ENCODE measurements at regions not wholly inside any gene's neighbourhood (a gene's known extent, or its start where the extent isn't known, plus 50 kb on each side); places are given as distances from the start of the nearest gene placed in this dataset.
"Not testable (repeated sequence)": the region's sequence is repeated elsewhere in the genome, so short reads cannot be mapped to it uniquely, and the experiment has no call there.

- no peak for DNase-seq
These were observed 1308.0 kb downstream of the ROBO1 start for GRCh38 chr3:78459796-78460195.

DNA sequence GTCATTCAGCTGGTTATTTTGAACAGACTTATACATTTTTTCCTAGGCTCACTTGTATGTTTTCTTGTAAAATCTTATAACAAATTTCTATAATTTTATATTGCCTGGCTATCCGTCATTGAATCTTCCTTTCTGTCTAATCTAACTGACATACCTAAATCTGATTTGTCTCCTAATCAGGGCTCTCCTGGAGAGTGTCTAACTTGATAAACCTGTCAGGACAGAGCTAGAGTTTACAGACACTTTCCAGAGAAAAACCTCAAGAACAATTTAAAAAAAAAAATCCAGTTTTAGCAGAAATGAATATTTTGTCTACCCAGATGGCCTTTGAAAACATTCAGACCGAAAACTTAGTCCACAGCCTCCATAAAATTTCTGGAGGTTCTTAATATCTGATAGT lies 1305.8 kb downstream of the ROBO1 start:
- DNase-seq = no peak

DNA sequence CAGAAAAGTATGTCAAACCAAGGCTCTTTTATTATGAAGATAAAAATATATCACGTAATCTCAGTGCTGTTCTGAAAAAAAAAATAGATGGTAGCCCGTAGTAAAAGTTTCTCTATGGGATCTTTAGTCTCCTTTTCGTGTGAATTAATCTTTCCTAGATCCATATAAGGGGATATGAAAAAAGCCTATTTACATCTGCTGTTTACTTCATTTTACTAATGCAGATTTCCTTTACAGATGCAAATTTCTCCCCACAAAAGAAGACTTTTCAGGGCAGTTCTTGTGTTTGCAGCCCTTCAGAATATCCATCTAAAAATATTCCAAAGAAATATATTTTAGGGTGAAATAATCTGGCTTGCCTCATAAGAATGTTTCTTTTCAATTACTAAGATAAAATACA lies 1291.7 kb downstream of the ROBO1 start:
- no peak for DNase-seq

DNA sequence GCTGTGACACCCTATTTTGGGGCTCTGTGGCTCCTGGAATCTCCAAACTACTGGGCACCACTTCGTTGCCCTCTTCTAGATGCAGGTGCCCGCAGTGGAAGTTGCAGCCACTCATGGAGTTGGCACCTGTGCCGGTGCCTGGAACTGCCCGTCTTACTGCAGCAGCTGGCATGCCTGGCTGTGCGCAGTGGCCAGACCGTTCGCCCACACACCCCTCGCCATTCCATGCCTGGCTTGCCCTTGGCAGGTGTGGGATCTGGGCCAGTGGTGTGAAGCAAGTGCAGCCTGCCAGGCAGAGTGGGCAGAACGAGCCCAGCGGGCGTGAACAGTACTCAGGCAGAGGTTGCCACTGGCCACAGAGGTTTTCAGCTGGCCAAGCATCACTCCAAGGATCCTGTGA lies 1286.7 kb downstream of the ROBO1 start:
- DNase-seq = no peak

DNA sequence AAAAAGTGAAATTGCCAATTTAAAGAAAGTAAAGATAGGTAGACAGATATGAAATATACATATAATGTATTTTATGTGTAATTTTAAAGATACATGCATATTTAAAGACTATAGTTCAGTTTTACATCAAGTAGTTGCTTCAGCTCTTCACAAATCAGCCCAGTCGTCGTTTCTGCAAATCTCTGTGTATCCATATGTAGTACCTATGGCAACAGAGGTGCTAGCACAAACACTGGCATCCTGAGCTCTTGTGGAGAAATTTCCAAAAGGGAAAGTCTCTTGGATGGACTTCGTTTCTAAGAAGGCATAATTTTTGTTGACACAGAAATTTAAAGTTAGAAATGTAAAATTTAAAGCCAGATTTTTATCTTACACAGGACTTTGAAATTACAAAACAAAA lies 1284.7 kb downstream of the ROBO1 start:
- no peak for DNase-seq

DNA sequence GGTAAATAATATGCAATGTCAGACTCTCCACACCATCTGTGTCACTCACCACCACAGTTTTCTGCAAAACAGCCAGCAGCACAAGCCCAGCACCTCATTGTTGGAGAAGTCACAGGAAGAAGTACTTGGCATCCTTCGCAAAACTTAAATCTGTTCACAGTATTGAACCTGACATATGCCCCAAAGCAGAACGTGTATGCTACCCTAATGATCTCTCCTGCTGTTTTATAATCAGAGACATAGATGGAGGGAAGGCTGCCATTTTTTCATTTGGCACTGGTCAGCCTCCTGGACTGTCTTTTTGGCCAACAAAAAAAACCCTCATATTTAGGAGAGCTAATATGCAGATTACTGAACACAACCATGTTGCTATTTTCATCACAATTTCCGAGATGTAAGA lies 1272.9 kb downstream of the ROBO1 start:
- no peak for DNase-seq

GRCh38 chr3:78495301-78495700 lies 1272.5 kb downstream of the ROBO1 start:
- DNase-seq = no peak

DNA sequence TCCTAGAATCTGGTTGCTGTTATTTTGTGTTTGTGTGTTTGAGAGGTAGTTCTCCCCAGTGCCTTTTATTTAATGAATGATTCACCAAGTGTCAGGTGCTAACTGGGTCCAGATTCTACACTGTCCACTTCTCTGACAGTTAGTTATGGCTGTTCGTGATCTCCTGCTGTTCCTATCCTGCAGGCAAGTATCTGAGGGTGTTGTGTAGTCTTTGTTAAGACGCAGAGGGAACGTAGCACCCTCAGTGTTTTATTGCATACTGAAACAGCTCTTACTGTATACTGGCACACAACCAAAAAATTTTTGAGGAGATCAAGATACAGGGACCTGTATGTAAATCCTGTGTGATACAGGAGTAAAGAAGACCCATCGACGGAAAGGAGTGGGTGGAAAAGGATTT lies 1271.3 kb downstream of the ROBO1 start:
- no peak for DNase-seq

DNA sequence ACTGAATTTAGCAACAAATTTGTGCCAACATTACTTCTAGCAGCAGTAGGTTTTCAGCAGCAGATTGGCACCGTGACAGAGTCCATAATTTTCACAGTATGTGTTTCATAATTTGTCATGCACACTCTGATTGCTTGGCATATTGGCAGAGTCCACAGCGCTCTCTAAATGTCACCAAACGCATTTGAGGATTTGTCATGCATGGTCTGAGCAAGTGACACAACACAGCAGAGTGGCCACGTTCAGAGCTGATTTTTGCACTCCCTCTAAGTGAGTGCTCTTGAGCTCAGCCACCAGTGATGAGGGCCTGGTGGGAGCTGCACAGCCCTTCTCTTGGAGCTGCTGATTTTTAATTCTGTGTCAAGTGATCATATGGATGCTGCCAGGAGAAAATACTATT lies 1270.8 kb downstream of the ROBO1 start:
- peak; percentile 20 for DNase-seq

GRCh38 chr3:78497767-78498166 lies 1270.0 kb downstream of the ROBO1 start:
- DNase-seq = no peak

- no peak for DNase-seq
These were observed 1261.7 kb downstream of the ROBO1 start for GRCh38 chr3:78506061-78506460.

DNA sequence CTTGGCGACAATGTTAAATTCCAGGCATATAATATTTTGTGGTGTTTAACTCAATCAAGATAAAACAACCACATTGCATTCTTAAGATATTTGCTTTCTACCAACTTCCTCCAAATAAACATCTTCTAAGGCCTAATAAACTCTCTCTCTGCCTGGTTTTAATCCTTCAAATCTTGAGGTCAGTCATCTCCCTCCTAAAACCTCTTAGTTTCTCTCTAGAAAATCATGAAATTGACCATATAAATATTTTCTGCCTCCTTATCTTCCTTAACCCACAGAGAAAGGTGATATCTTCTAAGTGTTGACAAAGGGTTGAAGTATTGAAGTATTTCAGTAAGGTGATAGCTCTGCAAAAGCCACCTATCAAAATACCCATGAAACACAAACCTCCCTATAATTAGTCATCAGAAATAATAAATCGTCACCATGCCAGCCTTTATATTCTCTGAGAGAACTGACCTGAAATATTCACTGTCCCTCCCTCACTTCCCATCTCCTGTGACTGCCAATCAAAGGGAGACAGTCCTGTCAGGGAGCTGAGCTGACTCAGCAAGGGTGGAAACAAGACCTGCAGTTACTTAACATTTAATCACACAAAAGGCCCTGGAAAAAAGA lies 1261.1 kb downstream of the ROBO1 start:
- DNase-seq = no peak

- no peak for DNase-seq
These were observed 1260.4 kb downstream of the ROBO1 start for GRCh38 chr3:78507196-78507984.

DNA sequence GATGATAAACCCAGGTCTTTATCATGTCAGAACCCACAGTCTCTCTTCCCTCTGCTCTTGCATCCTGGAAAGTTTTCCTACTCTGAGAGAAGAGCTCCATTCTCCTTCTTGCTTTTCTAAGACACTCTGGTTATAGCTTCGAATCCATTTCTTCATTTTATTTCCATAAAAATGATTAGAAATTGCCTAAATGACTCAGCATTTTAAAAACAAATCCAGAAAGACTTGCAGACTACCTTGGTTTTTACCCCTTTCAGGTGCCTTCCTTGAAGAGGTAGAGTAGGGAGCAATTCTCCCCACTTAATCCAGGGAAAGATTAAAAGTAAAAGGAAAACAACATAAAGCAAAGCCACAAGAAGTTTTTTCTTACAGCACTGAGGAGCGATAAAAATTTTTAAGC lies 1256.0 kb downstream of the ROBO1 start:
- DNase-seq = no peak

GRCh38 chr3:78512786-78513185 lies 1255.0 kb downstream of the ROBO1 start:
- DNase-seq = not testable (repeated sequence)

DNA sequence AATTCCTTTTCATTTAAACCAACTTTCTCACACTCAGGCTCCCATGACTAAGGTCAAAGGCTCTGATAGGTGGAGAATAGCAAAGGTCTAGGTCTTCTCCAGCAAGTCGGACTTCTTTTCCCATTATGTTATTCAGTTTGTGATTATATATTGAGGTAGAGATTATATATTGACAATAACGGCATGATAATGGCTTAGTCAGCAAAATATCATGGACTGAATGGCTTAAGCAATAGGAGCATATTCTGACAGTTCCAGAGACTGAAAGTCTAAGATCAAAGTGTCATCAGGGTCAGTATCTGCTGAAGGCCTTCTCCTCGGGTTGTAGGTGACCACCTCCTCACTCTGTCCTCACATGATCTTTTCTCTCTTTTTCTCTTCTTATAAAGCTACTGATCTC lies 1251.4 kb downstream of the ROBO1 start:
- no peak for DNase-seq

DNA sequence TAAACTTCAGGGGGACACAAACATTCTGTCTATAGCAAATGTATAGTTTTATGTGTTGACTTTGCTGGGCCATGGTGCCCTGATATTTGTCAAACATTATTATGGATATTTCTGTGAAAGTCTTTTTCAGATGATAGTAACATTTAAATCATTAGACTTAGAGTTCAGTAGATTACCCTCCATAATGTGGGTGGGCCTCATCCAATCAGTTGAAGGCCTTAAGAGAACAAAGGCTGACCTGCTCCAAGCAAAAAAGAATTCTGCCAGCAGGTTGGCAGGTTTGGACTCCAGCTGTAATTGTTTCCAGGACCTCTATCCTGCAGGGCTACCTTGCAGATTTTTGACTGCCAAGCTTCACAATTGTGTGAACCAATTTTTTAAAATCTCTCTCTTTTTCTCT lies 1250.9 kb downstream of the ROBO1 start:
- no peak for DNase-seq

- no peak for DNase-seq
These were observed 1249.8 kb downstream of the ROBO1 start for GRCh38 chr3:78517965-78518364.

DNA sequence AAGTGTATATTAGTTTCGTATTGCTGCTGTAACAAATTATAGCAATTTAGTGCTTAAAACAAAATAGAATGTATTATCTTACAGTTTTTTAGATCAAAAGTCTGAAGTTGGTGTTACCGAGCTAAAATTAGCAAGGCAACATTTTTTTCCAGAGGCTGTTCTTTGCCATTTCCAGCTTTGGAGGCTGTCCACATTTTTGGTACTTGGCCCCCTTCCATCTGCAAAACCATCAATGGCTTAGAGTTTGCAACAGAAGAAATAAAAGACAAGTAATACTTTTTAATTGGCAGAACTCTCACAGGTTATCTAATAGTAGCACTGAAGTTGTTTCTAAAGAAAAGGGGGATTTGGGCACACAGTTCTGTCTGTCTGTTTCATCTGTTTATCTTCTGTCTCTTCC lies 1248.5 kb downstream of the ROBO1 start:
- DNase-seq = no peak

DNA sequence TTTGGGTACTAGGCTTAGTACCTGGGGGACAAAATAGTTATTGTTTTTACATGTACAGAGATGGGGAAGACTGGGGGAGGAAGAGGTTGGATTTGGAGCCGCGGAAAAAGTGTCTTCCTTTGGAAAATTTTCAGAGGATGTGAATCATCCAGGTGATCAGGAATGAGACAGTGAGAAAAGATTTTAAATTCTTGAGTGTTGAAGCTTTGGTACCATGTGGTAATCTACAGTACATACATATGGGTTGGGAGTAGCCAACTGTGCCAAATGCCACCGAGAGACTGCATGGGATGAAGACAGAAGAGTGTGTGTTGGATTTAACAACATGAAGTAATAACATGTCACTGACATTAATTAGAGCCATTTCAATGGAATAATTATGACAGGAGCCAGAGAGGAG lies 1238.2 kb downstream of the ROBO1 start:
- DNase-seq = no peak

GRCh38 chr3:78540485-78540884 lies 1227.3 kb downstream of the ROBO1 start:
- no peak for DNase-seq

DNA sequence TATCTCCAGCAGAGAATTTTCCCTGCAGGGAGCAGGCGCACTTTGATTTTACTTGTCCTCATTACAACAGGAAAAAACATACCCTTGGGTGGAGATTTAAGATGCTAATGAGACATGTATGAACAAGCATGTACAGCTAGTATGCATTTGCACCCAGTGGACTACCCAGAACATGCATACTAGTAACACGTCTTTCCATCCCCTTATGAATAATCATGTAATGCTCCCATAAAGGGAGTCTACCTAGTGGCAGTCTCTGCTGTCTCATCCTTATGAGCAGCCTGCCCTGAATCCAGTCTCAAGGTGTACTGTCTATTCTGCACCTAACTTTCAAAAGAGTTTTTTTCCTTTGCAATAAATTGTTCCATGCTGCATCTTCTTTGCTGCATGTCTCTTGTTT lies 1222.0 kb downstream of the ROBO1 start:
- no peak for DNase-seq

All from NCI-H1436 (cell line).